Posterior cingulate gyrus (tissue), 11 donors: ENCODE measurements at regions not wholly inside any gene's neighbourhood (a gene's known extent, or its start where the extent isn't known, plus 50 kb on each side); places are given as distances from the start of the nearest gene placed in this dataset.

Source experiments
- DNase-seq, 10 donors: peaks; one replicate each; pipeline versions ENCODE4 v3.0.0 to v3.0.0-alpha.2; 2020 to 2021; ENCODE audit warnings: mixed read lengths in 3 of 10
- intact Hi-C: fragments of 100-400 bp; cut with DNase I; formaldehyde crosslinking; loops from one replicate; pipeline ENCODE4 v1.15.1; 2023

DNA sequence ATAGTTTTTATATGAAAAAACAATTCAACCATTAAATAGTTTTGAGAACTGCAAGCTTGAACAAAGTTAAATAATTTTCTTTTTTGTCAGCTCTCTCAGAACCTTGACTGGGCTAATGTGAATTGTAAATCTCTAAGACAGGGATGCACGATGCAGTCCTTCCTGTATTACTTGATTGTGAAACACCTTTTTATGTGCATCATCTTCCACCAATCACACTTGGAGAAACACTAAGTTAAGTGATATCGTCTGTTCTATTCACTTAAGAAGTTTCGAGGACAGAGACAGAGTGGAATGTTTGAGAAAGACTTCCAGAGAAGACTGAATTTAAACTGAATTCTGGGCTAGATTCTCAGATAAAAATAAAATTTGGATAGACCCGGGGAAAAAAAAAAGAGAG, 238.2 kb downstream of the MREG start:
- intact Hi-C loops = no loop called here
- DNase-seq = no peak

DNA sequence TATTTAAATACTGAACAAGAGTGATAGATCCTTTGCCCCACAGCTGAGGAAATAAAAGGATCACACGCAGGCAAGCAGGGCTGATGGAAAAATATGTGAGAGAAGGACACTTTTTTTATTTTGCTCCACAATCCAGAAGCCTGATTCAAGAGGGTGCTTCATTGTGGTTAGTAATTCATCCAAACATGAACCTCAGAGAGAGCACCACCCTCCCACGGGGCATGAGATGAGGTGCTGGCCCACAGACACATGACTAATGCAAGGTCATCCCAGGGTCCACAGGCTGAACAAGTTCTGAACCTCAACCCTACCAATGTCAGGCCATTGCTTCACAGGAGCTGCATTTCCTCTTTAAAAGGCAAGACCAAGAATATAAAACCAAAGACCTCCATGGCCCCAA, 239.6 kb downstream of the MREG start:
- DNase-seq = no peak
- intact Hi-C loops = no loop called here

- intact Hi-C loops = no loop called here
- DNase-seq = no peak
These were observed 240.5 kb downstream of the MREG start for GRCh38 chr2:215772634-215773563.

GRCh38 chr2:215772003-215772402, 241.3 kb downstream of the MREG start:
- intact Hi-C loops = no loop called here
- DNase-seq = no peak

- no peak for DNase-seq
- intact Hi-C loops = no loop called here
These were observed 242.1 kb downstream of the MREG start for GRCh38 chr2:215771241-215771640.

- DNase-seq = no peak
- intact Hi-C loops = no loop called here
These were observed 242.7 kb downstream of the MREG start for GRCh38 chr2:215770668-215771067.

- intact Hi-C loops = no loop called here
These were observed 244.1 kb downstream of the MREG start for GRCh38 chr2:215769246-215769645.

GRCh38 chr2:215767625-215768024, 245.7 kb downstream of the MREG start:
- intact Hi-C loops = no loop called here
- no peak for DNase-seq

More at GRCh38 chr2:215769246-215769645, 244.1 kb downstream of the MREG start:
- no peak for DNase-seq

- no peak for DNase-seq
- intact Hi-C loops = no loop called here
These were observed 247.5 kb downstream of the MREG start for GRCh38 chr2:215765729-215766360.

DNA sequence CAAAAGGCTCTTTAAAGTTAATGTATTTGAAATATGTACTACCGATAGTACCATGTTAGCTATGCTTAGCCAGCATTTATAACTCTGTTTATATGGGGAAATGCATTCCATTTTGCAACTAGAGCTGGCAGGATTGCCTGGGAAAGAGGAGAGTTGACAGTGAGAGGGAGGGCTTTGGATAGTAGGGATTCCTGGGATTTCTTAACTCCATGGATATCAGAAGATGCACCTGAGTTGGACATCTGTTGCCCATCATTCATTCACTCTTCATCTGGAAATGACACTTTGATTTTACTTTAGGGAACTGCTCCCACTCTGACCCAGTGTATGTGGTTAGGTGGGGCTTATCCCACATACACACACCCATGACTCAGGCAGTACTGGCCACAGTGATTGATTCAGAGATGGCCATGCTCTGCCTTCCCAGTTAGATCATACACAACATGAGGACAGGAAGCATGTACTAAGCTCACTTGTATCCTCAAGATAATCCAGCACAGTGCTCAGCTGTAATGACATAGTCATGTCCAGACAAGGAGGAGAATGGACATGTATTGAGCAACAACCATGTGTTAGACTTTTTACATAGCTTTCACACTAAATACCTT, 248.8 kb downstream of the MREG start:
- no peak for DNase-seq
- intact Hi-C loops = no loop called here

DNA sequence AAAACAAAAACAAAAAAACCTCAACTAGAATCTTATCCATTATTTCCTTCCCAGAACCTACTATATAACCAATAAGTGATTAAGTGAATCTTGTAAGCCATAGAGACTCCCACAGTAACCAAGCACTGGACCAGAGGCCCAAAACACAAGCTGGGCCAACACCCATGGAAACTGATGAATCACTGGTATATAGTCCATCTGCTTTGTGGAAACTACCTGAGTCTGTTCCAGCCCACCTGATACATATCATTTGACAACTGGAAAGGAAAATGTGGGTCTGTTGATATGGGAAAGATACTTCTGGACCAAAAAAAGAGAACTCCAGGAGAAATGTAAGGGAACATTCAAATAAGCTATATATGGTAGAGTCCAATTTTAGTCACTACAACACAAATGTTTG, 252.8 kb downstream of the MREG start:
- DNase-seq = no peak

GRCh38 chr2:215760091-215760490, 253.3 kb downstream of the MREG start:
- DNase-seq = no peak
- intact Hi-C loops = no loop called here

More for the DNA sequence above, 252.8 kb downstream of the MREG start:
- intact Hi-C loops = no loop called here

- no peak for DNase-seq
- intact Hi-C loops = no loop called here
These were observed 254.7 kb downstream of the MREG start for GRCh38 chr2:215758691-215759090.

DNA sequence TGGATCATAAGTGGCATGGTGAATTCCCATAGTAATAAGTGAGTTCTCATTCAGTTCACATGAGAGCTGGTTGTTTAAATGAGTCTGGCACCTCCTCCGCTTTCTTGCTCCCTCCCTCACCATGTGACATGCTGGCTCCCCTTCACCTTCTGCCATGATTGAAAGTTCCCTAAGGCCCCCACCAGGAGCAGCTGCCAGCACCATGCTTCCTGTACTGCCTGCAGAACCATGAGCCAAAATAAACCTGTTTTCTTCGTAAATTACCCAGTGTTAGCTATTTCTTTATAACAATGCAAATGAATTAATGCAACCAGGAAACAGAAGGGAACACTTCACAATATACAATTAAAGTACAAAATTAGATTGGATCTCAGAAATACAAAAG, 257.0 kb downstream of the MREG start:
- intact Hi-C loops = no loop called here
- DNase-seq = no peak

GRCh38 chr2:215755641-215756345, 257.6 kb downstream of the MREG start:
- intact Hi-C loops = no loop called here

DNA sequence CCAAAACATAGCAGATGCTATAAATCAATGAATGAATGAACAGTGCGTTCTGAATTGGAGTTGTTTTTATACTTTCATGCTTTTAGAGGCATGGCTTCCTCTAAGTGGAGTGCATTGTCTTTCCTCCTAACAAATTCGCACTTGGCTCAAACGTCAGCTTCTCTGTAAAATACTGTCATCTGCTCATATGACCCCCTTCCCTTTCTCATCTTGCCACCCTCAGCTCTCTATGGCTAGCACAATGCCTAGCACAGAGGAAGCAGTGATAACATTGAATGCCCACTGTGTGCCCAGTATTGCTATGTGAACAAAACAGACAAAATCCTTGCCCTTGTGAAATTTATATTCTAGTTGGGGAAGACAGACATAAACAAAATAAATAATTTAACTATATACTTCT, 258.8 kb downstream of the MREG start:
- intact Hi-C loops = no loop called here
- DNase-seq = no peak

More at GRCh38 chr2:215755641-215756345, 257.6 kb downstream of the MREG start:
- no peak for DNase-seq

- intact Hi-C loops = no loop called here
These were observed 259.5 kb downstream of the MREG start for GRCh38 chr2:215753808-215754207.

DNA sequence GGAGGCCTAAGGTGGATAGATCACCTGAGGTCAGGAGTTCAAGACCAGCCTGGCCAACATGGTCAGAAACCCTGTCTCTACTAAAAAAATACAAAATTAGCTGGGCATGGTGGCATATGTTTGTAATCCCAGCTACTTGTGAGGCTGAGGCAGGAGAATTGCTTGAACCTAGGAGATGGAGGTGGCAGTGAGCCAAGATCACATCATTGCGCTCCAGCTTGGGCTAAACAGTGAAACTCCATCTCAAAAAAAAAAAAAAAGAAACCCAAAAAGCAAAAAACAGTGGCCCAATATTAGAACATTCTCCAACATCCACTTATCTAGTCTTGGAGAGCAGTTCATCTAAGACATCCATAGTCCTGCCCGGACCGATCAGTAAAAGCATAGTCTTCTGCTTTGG, 260.4 kb downstream of the MREG start:
- intact Hi-C loops = no loop called here
- no peak for DNase-seq

More at GRCh38 chr2:215753808-215754207, 259.5 kb downstream of the MREG start:
- no peak for DNase-seq

- DNase-seq = no peak
- intact Hi-C loops = no loop called here
These were observed 260.9 kb downstream of the MREG start for GRCh38 chr2:215752436-215752835.

DNA sequence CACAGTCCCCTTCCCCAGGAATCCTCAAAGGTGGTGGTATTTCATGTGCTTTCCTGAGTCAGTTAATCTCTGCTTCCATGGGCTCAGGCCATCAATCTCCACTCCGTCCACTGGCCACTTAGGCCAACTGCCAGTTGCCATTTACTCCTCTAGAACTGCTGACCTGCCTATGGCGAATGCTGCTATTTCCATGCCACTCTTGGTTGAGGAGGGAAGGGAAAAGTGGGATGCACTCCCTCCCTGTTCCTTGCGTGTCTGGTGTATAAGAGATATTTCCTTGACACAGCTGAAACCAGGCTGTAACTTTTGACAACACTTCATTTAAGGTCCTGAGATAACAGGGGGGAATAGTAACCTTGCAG, 261.5 kb downstream of the MREG start:
- DNase-seq = no peak
- intact Hi-C loops = no loop called here
